NK-92 treated with Interleukin-12 subunit alpha and Interleukin-12 subunit beta, amount 100 ng/mL, for 24 hours (cell line): ENCODE measurements at regions not wholly inside any gene's neighbourhood (a gene's known extent, or its start where the extent isn't known, plus 50 kb on each side); places are given as distances from the start of the nearest gene placed in this dataset.

Source experiments
- DNase-seq: peaks from one replicate; lab custom pipeline; 2025; lab: John Stamatoyannopoulos, UW

- no peak for DNase-seq
Measured at GRCh38 chr10:36700123-36700522, 425.3 kb upstream of the ANKRD30A start.

- no peak for DNase-seq
Measured at GRCh38 chr10:36692759-36693158, 432.6 kb upstream of the ANKRD30A start.

- DNase-seq: no peak
Measured at GRCh38 chr10:36688717-36689116, 436.7 kb upstream of the ANKRD30A start.

- no peak for DNase-seq
Measured at GRCh38 chr10:36683421-36683820, 442.0 kb upstream of the ANKRD30A start.

- DNase-seq: no peak
Measured at GRCh38 chr10:36681751-36682632, 443.4 kb upstream of the ANKRD30A start.

GRCh38 chr10:36679554-36679953, 445.8 kb upstream of the ANKRD30A start:
- no peak for DNase-seq

- DNase-seq: no peak
Measured at GRCh38 chr10:36677431-36677768, 448.0 kb upstream of the ANKRD30A start.

- DNase-seq: no peak
Measured at GRCh38 chr10:36676756-36677430, 448.5 kb upstream of the ANKRD30A start.

GRCh38 chr10:36676321-36676720, 449.1 kb upstream of the ANKRD30A start:
- no peak for DNase-seq

GRCh38 chr10:36675458-36675880, 449.9 kb upstream of the ANKRD30A start:
- DNase-seq: no peak

GRCh38 chr10:36671607-36672006, 453.8 kb upstream of the ANKRD30A start:
- no peak for DNase-seq

GRCh38 chr10:36670621-36671402, 454.6 kb upstream of the ANKRD30A start:
- no peak for DNase-seq

- no peak for DNase-seq
Measured at GRCh38 chr10:36669615-36670352, 455.6 kb upstream of the ANKRD30A start.

- no peak for DNase-seq
Measured at GRCh38 chr10:36666451-36666850, 458.9 kb upstream of the ANKRD30A start.

- DNase-seq: no peak
Measured at GRCh38 chr10:36662571-36662970, 462.8 kb upstream of the ANKRD30A start.

GRCh38 chr10:36650274-36650673, 475.1 kb upstream of the ANKRD30A start:
- no peak for DNase-seq

GRCh38 chr10:36647540-36647939, 477.9 kb upstream of the ANKRD30A start:
- no peak for DNase-seq

GRCh38 chr10:36640626-36641025, 484.8 kb upstream of the ANKRD30A start:
- DNase-seq: no peak

GRCh38 chr10:36638462-36639155, 486.8 kb upstream of the ANKRD30A start:
- no peak for DNase-seq

- no peak for DNase-seq
Measured at GRCh38 chr10:36636879-36637278, 488.5 kb upstream of the ANKRD30A start.

- no peak for DNase-seq
Measured at GRCh38 chr10:36636285-36636839, 489.0 kb upstream of the ANKRD30A start.
